NAMALWA (cell line): ENCODE measurements at regions not wholly inside any gene's neighbourhood (a gene's known extent, or its start where the extent isn't known, plus 50 kb on each side); places are given as distances from the start of the nearest gene placed in this dataset.
"Not testable (repeated sequence)": the region's sequence is repeated elsewhere in the genome, so short reads cannot be mapped to it uniquely, and the experiment has no call there.

Source experiments
- DNase-seq: peaks from one replicate; pipeline ENCODE4 v3.0.0-alpha.2; 2015; ENCODE audit warnings: low spot score

DNA sequence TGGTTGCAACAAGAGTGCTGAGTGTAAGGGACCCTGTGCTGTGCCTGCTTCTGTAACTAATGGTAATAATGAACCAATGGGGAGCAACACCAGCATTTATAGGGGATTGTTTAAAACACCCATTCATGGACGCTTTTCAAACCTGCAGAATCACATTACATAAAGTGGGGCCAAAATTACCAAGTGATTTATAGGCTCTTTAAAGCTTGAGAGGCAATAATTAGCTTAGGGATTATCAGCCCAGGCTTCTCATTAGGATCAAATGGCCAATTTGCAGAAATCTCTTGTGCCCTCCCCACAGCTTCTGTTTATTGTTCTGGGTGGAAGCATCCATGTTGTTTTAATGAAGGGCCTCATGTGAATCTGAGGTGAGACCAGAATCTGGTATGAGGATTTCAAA is 125.5 kb downstream of the ZNF486 start:
- not testable (repeated sequence) for DNase-seq

- no peak for DNase-seq
These were observed 122.2 kb downstream of the ZNF486 start for GRCh38 chr19:20289186-20289585.

DNA sequence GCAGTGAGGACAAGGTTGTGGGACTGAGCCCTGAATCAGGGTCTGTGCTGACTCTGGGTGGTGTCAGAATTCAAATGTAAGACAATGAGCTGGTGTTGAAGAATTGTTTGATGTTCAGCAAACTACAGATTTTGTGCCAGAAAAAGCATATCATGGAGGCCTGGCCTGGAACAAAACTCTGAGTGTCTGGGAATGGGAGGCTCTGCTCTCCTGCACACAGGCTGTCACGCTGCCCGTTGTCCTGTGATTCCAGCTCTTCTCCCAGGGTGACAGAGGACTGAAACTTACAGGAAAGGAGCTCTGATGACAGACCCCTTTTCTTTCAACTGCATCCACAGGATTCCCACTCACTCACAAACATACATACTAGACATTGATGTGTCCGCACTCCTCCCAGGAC is 120.1 kb downstream of the ZNF486 start:
- DNase-seq, result no peak

GRCh38 chr19:20285876-20286275 is 118.9 kb downstream of the ZNF486 start:
- not testable (repeated sequence) for DNase-seq

GRCh38 chr19:20279516-20279915 is 112.5 kb downstream of the ZNF486 start:
- DNase-seq, result no peak

- DNase-seq, result peak; percentile 64
These were observed 111.3 kb downstream of the ZNF486 start for GRCh38 chr19:20278342-20278741.

GRCh38 chr19:20276732-20277082 is 109.7 kb downstream of the ZNF486 start:
- DNase-seq, result not testable (repeated sequence)

DNA sequence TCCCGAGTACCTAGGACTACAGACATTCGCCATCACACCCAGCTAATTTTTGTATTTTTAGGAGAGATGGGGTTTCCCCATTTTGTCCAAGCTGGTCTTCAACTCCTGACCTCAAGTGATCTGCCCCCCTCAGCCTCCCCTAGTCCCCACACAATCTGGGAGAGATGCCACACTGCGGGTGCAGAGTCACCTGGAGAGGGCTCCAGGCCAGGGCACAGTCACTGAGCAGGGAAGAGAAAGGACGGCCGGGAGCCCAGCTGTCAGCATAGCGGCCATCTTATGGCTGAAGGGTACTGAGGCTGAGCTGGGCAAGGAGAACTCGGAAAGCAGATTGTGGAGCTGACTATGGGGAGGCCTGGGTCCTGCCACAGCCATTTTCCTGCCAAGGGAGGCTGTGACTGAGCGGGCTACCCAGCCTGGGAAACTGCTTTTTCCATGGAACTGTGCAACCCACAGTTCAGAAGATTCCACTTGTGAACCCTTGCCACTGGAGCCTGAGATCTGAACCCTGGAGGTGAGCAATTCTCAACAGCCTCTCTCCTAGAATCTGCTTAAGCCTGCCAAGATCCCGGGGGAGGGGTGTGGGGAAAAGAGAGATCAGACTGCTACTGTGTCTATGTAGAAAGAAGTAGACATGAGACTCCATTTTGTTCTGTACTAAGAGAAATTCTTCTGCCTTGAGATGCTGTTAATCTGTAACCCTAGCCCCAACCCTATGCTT is 109.2 kb downstream of the ZNF486 start:
- no peak for DNase-seq

- DNase-seq, result peak; percentile 77
These were observed 107.0 kb downstream of the ZNF486 start for GRCh38 chr19:20273951-20274570.

DNA sequence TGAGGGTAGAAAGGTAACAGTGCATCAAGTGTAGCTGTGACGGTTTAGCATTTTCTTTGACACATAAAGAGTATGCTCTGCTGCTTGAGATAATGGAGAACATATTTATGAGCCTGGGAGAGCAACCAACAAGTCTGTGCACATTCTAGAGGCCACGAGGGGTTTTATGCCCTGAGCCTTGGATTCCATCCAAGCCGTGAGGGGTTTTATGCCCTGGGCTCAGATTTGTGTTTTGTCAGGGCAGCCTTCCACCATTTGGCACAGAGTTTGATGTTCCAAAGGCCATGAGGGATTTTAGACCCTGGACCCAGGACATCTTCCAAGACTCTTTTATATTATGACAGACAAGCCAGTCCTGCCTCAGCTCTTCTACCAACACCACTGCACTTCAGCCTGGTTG is 106.4 kb downstream of the ZNF486 start:
- peak; percentile 58 for DNase-seq

- not testable (repeated sequence) for DNase-seq
These were observed 105.6 kb downstream of the ZNF486 start for GRCh38 chr19:20272627-20273010.

- peak; percentile 53 for DNase-seq
These were observed 105.1 kb downstream of the ZNF486 start for GRCh38 chr19:20271927-20272626.

DNA sequence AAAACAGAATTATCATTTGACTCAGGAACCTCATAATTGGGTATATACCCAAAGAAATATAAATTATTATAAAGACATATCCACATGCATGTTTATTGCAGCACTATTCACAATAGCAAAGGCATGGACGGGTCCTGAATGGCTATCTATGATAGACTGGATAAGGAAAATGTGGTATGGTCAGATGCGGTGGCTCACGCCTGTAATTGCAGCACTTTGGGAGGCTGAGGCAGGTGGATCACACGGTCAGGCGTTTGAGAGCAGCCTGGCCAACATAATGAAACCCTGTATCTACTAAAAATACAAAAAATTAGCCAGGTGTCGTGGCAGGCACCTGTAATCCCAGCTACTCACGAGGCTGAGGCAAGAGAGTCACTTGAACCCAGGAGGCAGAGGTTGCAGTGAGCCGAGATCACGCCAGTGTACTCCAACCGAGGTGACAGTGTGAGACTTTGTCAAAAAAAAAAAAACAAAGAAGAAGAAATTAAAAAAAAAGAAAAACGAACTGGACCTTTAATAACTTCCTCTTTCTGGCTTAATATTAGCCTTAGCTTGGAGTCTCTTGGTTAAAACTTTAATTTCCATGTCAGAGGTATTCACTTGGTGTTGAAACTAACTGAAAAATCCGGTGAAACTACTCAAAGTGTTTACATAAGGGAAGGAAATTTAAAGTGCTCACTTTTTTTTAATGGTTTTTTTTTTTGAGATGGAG is 104.4 kb downstream of the ZNF486 start:
- peak; percentile 64 for DNase-seq

DNA sequence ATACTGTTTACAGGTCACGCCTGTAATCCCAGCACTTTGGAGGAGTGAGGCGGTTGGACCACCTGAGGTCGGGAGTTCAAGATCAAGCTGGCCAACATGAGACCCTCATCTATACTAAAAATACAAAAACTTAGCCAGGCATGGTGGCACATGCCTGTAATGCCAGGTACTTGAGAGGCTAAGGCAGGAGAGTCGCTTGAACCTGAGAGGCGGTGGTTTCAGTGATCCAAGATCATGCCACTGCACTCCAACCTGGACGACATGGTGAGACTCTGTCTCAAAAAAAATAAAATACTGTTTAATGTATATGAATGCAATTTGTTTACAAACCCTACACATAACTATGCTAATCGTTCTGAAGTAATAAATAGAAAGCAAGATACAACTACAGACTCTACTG is 102.4 kb downstream of the ZNF486 start:
- no peak for DNase-seq

- not testable (repeated sequence) for DNase-seq
These were observed 94.5 kb downstream of the ZNF486 start for GRCh38 chr19:20261513-20261912.

DNA sequence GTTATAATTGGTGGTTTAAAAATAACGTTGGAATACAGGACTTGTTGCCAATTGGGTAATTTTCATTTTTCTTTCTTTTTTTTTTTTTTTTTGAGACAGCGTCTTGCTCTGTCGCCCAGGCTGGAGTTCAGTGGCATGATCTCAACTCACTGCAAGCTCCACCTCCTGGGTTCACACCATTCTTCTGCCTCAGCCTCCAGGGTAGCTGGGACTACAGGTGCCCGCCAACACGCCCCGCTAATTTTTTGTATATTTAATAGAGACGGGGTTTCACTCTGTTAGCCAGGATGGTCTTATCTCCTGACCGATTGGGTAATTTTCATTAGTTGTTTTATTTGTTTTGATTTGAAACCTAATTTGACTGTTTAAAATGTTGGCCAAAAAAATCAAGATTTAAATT is 93.7 kb downstream of the ZNF486 start:
- not testable (repeated sequence) for DNase-seq

- DNase-seq, result no peak
These were observed 92.6 kb downstream of the ZNF486 start for GRCh38 chr19:20259615-20260014.

DNA sequence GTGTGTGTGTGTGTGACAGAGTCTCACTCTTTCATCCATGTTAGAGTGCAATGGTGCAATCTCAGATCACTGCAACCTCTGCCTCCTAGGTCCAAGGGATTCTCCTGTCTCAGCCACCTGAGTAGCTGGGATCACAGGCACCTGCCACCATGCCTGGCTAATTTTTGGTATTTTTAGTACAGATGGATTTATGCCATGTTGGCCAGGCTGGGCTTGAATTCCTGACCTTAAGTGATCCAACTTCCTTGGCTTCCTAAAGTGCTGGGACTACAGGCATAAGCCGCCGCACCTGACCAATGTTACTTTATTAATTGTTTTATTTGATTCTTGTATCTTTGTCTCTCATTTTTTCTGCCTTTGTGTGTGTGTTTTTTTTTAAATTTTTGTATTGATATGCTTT is 89.6 kb downstream of the ZNF486 start:
- DNase-seq, result no peak

DNA sequence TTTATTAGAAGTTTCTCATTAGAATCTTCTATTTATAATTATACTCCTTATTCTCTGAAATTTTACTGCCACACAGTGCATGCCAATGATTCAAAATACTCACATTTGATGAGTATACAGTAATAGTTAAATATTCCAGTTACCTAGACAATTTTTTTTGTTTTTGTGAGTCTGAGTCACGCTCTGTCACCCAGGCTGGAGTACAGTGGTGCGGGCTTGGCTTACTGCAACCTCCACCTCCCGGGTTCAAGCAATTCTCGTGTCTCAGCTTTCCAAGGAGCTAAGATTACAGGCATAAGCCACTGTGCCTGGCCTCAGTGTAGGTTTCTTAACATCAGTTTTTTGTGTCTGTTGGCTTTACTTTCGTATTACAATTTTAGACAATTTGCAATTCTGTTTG is 87.1 kb downstream of the ZNF486 start:
- DNase-seq, result no peak

DNA sequence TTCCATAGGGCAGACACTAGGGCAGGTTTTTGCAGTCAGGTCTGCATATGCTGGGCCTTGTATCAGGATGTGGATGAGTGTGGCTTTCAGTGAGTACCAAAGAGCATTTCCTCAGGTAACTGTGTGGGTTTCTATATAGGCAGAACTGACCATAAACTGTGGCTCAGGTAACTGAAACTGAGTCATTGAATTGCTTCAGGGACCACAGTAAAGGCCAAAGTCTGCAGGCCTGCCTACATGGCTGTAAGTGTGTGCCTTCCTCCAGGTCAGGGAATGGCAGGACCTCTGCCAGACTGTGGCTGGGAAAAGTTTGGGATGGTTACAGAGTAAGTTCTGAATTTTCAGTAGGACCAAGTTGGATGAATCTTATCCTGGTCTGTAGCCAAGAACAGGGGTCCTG is 85.6 kb downstream of the ZNF486 start:
- DNase-seq, result no peak

DNA sequence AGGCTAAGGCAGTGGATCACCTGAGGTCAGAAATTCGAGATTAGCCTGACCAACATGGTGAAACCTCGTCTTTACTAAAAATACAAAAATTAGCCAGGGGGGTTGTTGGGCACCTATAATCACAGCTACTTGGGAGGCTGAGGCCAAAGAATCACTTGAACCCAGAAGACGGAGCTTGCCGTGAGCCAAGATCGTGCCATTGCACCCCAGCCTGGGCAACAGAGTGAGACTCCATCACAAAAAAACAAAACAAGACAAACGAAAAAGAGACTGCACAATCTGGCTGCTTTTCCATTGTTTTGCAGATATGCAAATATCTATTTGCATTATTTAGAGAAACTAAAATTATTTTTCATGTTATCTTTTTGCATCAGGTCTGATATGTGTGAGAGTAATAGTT is 83.6 kb downstream of the ZNF486 start:
- DNase-seq, result no peak

DNA sequence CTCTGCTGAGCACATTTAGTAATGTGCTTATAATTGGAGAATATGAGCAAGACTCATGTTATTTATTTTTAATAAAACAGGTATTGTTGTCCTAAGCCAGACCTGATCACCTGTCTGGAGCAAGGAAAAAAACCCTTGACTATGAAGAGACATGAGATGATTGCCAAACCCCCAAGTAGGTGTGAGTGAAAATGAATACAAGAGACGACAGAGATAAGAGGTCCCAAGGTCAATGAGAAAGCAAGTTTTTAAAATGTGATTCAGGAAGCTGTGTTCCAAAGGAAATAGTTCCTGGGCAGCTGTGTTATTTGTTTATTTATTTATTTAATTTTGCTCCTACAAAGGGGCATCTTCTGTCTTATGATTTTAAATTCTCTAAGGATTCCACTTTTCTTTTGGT is 83.1 kb downstream of the ZNF486 start:
- DNase-seq, result no peak
